ENCODE measurements at regions not wholly inside any gene's neighbourhood (a gene's known extent, or its start where the extent isn't known, plus 50 kb on each side); places are given as distances from the start of the nearest gene placed in this dataset.

- Histone ChIP-seq H3K27me3 (ENCODE audit: control insufficient read depth in 4 of 4, insufficient read depth in 4 of 4, low read length in 3 of 4) (no peaks in the 10 kb centered on the region), H3K4me3 (ENCODE audit: low read depth in 1 of 3, low read length in 3 of 3) (no peak overlapping the region), H3K27ac (ENCODE audit: low read depth in 1 of 2, low read length in 2 of 2) (no peak overlapping the region), H3K9ac (ENCODE audit: low read depth in 1 of 2, low read length in 2 of 2) (no peak overlapping the region), H3K4me1 (ENCODE audit: control insufficient read depth in 4 of 4, insufficient read depth in 4 of 4, low read length in 3 of 4) (no peaks in the 10 kb centered on the region), H3K36me3 (ENCODE audit: control insufficient read depth in 4 of 4, insufficient read depth in 3 of 4, low read depth in 1 of 4, low read length in 3 of 4) (no peaks in the 10 kb centered on the region), H3K9me3 (ENCODE audit: control insufficient read depth in 4 of 4, low read length in 3 of 4) (no peaks in the 10 kb centered on the region)
- 78% methylated on average over 4 of the region's 4 CpGs for WGBS
- no peak for DNase-seq (ENCODE audit: low spot score)
- no peak for TF ChIP-seq HNF4G (IDR thresholded peaks at IDR 0.05)
- no peak for TF ChIP-seq ZBTB33 (IDR thresholded peaks at IDR 0.05)
- no peak for TF ChIP-seq TAF1 (conservative IDR thresholded peaks at IDR 0.05)
- TF ChIP-seq, protein P1, sequence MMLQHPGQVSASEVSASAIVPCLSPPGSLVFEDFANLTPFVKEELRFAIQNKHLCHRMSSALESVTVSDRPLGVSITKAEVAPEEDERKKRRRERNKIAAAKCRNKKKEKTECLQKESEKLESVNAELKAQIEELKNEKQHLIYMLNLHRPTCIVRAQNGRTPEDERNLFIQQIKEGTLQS (IDR thresholded peaks at IDR 0.05), result no peak
- TF ChIP-seq, protein P2, sequence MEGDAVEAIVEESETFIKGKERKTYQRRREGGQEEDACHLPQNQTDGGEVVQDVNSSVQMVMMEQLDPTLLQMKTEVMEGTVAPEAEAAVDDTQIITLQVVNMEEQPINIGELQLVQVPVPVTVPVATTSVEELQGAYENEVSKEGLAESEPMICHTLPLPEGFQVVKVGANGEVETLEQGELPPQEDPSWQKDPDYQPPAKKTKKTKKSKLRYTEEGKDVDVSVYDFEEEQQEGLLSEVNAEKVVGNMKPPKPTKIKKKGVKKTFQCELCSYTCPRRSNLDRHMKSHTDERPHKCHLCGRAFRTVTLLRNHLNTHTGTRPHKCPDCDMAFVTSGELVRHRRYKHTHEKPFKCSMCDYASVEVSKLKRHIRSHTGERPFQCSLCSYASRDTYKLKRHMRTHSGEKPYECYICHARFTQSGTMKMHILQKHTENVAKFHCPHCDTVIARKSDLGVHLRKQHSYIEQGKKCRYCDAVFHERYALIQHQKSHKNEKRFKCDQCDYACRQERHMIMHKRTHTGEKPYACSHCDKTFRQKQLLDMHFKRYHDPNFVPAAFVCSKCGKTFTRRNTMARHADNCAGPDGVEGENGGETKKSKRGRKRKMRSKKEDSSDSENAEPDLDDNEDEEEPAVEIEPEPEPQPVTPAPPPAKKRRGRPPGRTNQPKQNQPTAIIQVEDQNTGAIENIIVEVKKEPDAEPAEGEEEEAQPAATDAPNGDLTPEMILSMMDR (IDR thresholded peaks at IDR 0.05; ENCODE audit: low read depth, low read length, missing input control), result no peak
- TF ChIP-seq EGR1 (IDR thresholded peaks at IDR 0.05; ENCODE audit: low read depth in 2 of 2), result no peak
- TF ChIP-seq JUND (IDR thresholded peaks at IDR 0.05), result no peak
- TF ChIP-seq, protein P3, sequence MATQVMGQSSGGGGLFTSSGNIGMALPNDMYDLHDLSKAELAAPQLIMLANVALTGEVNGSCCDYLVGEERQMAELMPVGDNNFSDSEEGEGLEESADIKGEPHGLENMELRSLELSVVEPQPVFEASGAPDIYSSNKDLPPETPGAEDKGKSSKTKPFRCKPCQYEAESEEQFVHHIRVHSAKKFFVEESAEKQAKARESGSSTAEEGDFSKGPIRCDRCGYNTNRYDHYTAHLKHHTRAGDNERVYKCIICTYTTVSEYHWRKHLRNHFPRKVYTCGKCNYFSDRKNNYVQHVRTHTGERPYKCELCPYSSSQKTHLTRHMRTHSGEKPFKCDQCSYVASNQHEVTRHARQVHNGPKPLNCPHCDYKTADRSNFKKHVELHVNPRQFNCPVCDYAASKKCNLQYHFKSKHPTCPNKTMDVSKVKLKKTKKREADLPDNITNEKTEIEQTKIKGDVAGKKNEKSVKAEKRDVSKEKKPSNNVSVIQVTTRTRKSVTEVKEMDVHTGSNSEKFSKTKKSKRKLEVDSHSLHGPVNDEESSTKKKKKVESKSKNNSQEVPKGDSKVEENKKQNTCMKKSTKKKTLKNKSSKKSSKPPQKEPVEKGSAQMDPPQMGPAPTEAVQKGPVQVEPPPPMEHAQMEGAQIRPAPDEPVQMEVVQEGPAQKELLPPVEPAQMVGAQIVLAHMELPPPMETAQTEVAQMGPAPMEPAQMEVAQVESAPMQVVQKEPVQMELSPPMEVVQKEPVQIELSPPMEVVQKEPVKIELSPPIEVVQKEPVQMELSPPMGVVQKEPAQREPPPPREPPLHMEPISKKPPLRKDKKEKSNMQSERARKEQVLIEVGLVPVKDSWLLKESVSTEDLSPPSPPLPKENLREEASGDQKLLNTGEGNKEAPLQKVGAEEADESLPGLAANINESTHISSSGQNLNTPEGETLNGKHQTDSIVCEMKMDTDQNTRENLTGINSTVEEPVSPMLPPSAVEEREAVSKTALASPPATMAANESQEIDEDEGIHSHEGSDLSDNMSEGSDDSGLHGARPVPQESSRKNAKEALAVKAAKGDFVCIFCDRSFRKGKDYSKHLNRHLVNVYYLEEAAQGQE (IDR thresholded peaks at IDR 0.05), result no peak
- no peak for TF ChIP-seq RXRA (IDR thresholded peaks at IDR 0.05)
- TF ChIP-seq FOXA2 (IDR thresholded peaks at IDR 0.05), result no peak
- TF ChIP-seq GABPA (IDR thresholded peaks at IDR 0.05 in 1 of 2, conservative IDR thresholded peaks at IDR 0.05 in 1 of 2), result no peak
- TF ChIP-seq NR2F2 (IDR thresholded peaks at IDR 0.05), result no peak
Observed at GRCh38 chr5:135703016-135703550, 124.3 kb upstream of the CXCL14 start.

- H3K27ac ChIP-seq (ENCODE audit: low read depth in 1 of 2, low read length in 2 of 2), result no peak overlapping the region
- 89% methylated on average over 6 of the region's 6 CpGs for WGBS
- H3K4me3 ChIP-seq (ENCODE audit: low read depth in 1 of 3, low read length in 3 of 3), result no peak overlapping the region
- H3K27me3 ChIP-seq (ENCODE audit: control insufficient read depth in 4 of 4, insufficient read depth in 4 of 4, low read length in 3 of 4), result no peaks in the 10 kb centered on the region
- no peaks in the 10 kb centered on the region for H3K9me3 ChIP-seq (ENCODE audit: control insufficient read depth in 4 of 4, low read length in 3 of 4)
- H3K9ac ChIP-seq (ENCODE audit: low read depth in 1 of 2, low read length in 2 of 2), result no peak overlapping the region
- no peaks in the 10 kb centered on the region for H3K36me3 ChIP-seq (ENCODE audit: control insufficient read depth in 4 of 4, insufficient read depth in 3 of 4, low read depth in 1 of 4, low read length in 3 of 4)
- no peak for DNase-seq (ENCODE audit: low spot score)
- H3K4me1 ChIP-seq (ENCODE audit: control insufficient read depth in 4 of 4, insufficient read depth in 4 of 4, low read length in 3 of 4), result no peaks in the 10 kb centered on the region
- no peak for TF ChIP-seq SP1 (IDR thresholded peaks at IDR 0.05)
- TF ChIP-seq RXRA (IDR thresholded peaks at IDR 0.05), result no peak
- TF ChIP-seq NR2F2 (IDR thresholded peaks at IDR 0.05), result no peak
- TF ChIP-seq, protein P3 (IDR thresholded peaks at IDR 0.05), result no peak
- TF ChIP-seq ZBTB33 (IDR thresholded peaks at IDR 0.05), result no peak
- no peak for TF ChIP-seq HNF4A (conservative IDR thresholded peaks at IDR 0.05)
- TF ChIP-seq, protein P1 (IDR thresholded peaks at IDR 0.05), result no peak
- TF ChIP-seq TAF1 (conservative IDR thresholded peaks at IDR 0.05), result no peak
- no peak for TF ChIP-seq GABPA (IDR thresholded peaks at IDR 0.05 in 1 of 2, conservative IDR thresholded peaks at IDR 0.05 in 1 of 2)
- no peak for TF ChIP-seq JUND (IDR thresholded peaks at IDR 0.05)
- TF ChIP-seq EGR1 (IDR thresholded peaks at IDR 0.05; ENCODE audit: low read depth in 2 of 2), result no peak
- no peak for TF ChIP-seq RAD21 (IDR thresholded peaks at IDR 0.05)
- no peak for TF ChIP-seq FOXA1 (IDR thresholded peaks at IDR 0.05)
- TF ChIP-seq, protein P4, sequence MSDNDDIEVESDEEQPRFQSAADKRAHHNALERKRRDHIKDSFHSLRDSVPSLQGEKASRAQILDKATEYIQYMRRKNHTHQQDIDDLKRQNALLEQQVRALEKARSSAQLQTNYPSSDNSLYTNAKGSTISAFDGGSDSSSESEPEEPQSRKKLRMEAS (IDR thresholded peaks at IDR 0.05), result no peak
- no peak for TF ChIP-seq FOXA2 (IDR thresholded peaks at IDR 0.05)
Observed at GRCh38 chr5:135702191-135702590, 123.4 kb upstream of the CXCL14 start.

Measured in liver (tissue), 8 donors.